HCT116 (cell line): ENCODE measurements at regions not wholly inside any gene's neighbourhood (a gene's known extent, or its start where the extent isn't known, plus 50 kb on each side); places are given as distances from the start of the nearest gene placed in this dataset.

Source experiments
- CEBPB ChIP-seq: IDR thresholded peaks from 2 replicates; pipeline ENCODE4 v1.6.1; 2012; ENCODE audit warnings: low read depth
- ELF1 ChIP-seq: IDR thresholded peaks from 2 replicates; pipeline ENCODE4 v1.6.1; 2012; ENCODE audit warnings: low read depth, borderline replicate concordance
- EZH2 ChIP-seq: fragments of 200-600 bp; sonication (generic); IDR thresholded peaks from 2 replicates; pipeline ENCODE4 v1.6.1; 2017; ENCODE audit warnings: antibody characterized with exemption, mixed run types
- EZH2phosphoT487 ChIP-seq: fragments of 200-600 bp; IDR thresholded peaks from 2 replicates; pipeline ENCODE4 v1.6.1; 2018; ENCODE audit warnings: antibody characterized with exemption, borderline replicate concordance
- JUND ChIP-seq: IDR thresholded peaks from 2 replicates; pipeline ENCODE4 v1.6.1; 2012
- POLR2A ChIP-seq: IDR thresholded peaks from 2 replicates; pipeline ENCODE4 v1.7.0; 2011; ENCODE audit warnings: borderline replicate concordance; ENCODE audit not compliant: insufficient read depth, insufficient read length; ENCODE audit errors: extremely low read depth
- RAD21 ChIP-seq: IDR thresholded peaks from 2 replicates; pipeline ENCODE4 v1.6.1; 2012; ENCODE audit warnings: low read depth, mild to moderate bottlenecking
- SIN3A ChIP-seq: IDR thresholded peaks from 2 replicates; pipeline ENCODE4 v1.6.1; 2012; ENCODE audit warnings: low read depth
- SP1 ChIP-seq: IDR thresholded peaks from 2 replicates; pipeline ENCODE4 v1.6.1; 2012; ENCODE audit warnings: low read depth
- ZNF274 ChIP-seq: fragments of 200-500 bp; sonication (Bioruptor generic); IDR thresholded peaks from 2 replicates; pipeline ENCODE4 v1.6.1; 2014; ENCODE audit warnings: mild to moderate bottlenecking, low read depth, low read length, inconsistent platforms
- TF ChIP-seq, protein P1 (sequence below), 3 experiments: fragments of 200-600 bp in 1 of 3; sonication (generic) in 1 of 3; IDR thresholded peaks in 2 of 3; conservative IDR thresholded peaks in 1 of 3; 2 replicates each; pipeline ENCODE4 v1.5.1; 2012 to 2017; ENCODE audit warnings: low read depth in 2 of 3, low read length in 2 of 3, antibody characterized with exemption in 1 of 3, borderline replicate concordance in 1 of 3, control low read depth in 1 of 3, mild to moderate bottlenecking in 1 of 3, mixed read lengths in 1 of 3, mixed run types in 1 of 3, moderate library complexity in 1 of 3; ENCODE audit not compliant: insufficient read depth in 1 of 3
- TF ChIP-seq, protein P2 (sequence below): IDR thresholded peaks from 2 replicates; pipeline ENCODE4 v1.6.1; 2012; ENCODE audit warnings: low read depth

DNA sequence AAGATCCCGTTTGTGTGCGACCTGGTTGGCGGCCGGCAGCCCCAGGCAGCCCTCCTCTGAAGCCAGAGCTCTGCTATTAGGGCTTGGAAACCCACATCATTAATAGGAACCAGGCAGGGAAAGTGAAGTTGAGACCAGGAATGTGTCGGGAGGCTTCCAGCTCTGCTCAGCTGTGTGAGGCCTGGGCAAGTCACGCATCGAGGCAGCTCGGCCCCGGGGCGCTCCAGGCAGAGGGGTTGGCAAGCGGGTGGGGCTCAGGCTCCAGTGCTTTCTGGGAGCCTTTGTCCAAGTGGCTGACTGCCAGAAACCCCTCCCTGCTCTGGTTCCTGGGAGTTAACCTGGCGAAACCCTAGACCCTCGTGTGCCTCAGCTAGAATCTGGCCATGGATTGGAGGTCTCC is 1151.7 kb downstream of the VRK1 start:
- no peak for TF ChIP-seq EZH2
- no peak for TF ChIP-seq POLR2A
- TF ChIP-seq, protein P1, sequence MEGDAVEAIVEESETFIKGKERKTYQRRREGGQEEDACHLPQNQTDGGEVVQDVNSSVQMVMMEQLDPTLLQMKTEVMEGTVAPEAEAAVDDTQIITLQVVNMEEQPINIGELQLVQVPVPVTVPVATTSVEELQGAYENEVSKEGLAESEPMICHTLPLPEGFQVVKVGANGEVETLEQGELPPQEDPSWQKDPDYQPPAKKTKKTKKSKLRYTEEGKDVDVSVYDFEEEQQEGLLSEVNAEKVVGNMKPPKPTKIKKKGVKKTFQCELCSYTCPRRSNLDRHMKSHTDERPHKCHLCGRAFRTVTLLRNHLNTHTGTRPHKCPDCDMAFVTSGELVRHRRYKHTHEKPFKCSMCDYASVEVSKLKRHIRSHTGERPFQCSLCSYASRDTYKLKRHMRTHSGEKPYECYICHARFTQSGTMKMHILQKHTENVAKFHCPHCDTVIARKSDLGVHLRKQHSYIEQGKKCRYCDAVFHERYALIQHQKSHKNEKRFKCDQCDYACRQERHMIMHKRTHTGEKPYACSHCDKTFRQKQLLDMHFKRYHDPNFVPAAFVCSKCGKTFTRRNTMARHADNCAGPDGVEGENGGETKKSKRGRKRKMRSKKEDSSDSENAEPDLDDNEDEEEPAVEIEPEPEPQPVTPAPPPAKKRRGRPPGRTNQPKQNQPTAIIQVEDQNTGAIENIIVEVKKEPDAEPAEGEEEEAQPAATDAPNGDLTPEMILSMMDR (IDR thresholded peaks at IDR 0.05 in 2 of 3, conservative IDR thresholded peaks at IDR 0.05 in 1 of 3; ENCODE audit: borderline replicate concordance in 1 of 3, insufficient read depth in 1 of 3, low read depth in 2 of 3, low read length in 2 of 3), result no peak
- TF ChIP-seq ZNF274, result no peak
- no peak for TF ChIP-seq EZH2phosphoT487
- TF ChIP-seq RAD21, result no peak
- no peak for TF ChIP-seq CEBPB
- no peak for TF ChIP-seq ELF1
- TF ChIP-seq, protein P2, sequence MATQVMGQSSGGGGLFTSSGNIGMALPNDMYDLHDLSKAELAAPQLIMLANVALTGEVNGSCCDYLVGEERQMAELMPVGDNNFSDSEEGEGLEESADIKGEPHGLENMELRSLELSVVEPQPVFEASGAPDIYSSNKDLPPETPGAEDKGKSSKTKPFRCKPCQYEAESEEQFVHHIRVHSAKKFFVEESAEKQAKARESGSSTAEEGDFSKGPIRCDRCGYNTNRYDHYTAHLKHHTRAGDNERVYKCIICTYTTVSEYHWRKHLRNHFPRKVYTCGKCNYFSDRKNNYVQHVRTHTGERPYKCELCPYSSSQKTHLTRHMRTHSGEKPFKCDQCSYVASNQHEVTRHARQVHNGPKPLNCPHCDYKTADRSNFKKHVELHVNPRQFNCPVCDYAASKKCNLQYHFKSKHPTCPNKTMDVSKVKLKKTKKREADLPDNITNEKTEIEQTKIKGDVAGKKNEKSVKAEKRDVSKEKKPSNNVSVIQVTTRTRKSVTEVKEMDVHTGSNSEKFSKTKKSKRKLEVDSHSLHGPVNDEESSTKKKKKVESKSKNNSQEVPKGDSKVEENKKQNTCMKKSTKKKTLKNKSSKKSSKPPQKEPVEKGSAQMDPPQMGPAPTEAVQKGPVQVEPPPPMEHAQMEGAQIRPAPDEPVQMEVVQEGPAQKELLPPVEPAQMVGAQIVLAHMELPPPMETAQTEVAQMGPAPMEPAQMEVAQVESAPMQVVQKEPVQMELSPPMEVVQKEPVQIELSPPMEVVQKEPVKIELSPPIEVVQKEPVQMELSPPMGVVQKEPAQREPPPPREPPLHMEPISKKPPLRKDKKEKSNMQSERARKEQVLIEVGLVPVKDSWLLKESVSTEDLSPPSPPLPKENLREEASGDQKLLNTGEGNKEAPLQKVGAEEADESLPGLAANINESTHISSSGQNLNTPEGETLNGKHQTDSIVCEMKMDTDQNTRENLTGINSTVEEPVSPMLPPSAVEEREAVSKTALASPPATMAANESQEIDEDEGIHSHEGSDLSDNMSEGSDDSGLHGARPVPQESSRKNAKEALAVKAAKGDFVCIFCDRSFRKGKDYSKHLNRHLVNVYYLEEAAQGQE, result no peak
- no peak for TF ChIP-seq JUND
- no peak for TF ChIP-seq SP1
- TF ChIP-seq SIN3A, result no peak
